Sigmoid colon (tissue), 6 donors: ENCODE measurements at regions not wholly inside any gene's neighbourhood (a gene's known extent, or its start where the extent isn't known, plus 50 kb on each side); places are given as distances from the start of the nearest gene placed in this dataset.

ENCODE experiments used
- DNase-seq: peaks from one replicate; pipeline ENCODE4 v3.0.0-alpha.2; 2019
- H3K27ac ChIP-seq, 4 donors: fragments of 200-600 bp; sonication (generic); one replicate each; pipeline ENCODE4 v1.5.1; 2016 to 2019; ENCODE audit warnings: mild to moderate bottlenecking in 1 of 4
- H3K27me3 ChIP-seq, 3 donors: fragments of 200-600 bp; sonication (generic); one replicate each; pipeline ENCODE4 v1.5.1; 2019; ENCODE audit warnings: mild to moderate bottlenecking in 1 of 3
- H3K36me3 ChIP-seq, 4 donors: fragments of 200-600 bp; sonication (generic); one replicate each; pipeline ENCODE4 v1.5.1; 2016 to 2019
- H3K4me1 ChIP-seq, 4 donors: fragments of 200-600 bp; sonication (generic); one replicate each; pipeline ENCODE4 v1.5.1; 2017 to 2019
- H3K4me3 ChIP-seq, 4 donors: fragments of 200-600 bp; sonication (generic); one replicate each; pipeline ENCODE4 v1.5.1; 2017 to 2019; ENCODE audit warnings: mild to moderate bottlenecking in 2 of 4, moderate library complexity in 1 of 4
- H3K9me3 ChIP-seq, 4 donors: fragments of 200-600 bp in 3 of 4; sonication (generic) in 3 of 4; one replicate each; pipeline versions ENCODE4 v1.5.1 to v1.6.1; 2013 to 2019
- EP300 ChIP-seq, 4 donors: sonication (generic); formaldehyde crosslinking; IDR thresholded peaks; one replicate each; pipeline ENCODE4 v1.6.1; 2017; ENCODE audit warnings: antibody characterized with exemption in 4 of 4
- POLR2A ChIP-seq, 2 donors: fragments of 450-650 bp; IDR thresholded peaks; one replicate each; pipeline ENCODE4 v1.6.1; 2016; ENCODE audit warnings: antibody characterized with exemption in 2 of 2, mild to moderate bottlenecking in 2 of 2, moderate library complexity in 2 of 2
- POLR2AphosphoS5 ChIP-seq, 4 donors: sonication (generic); formaldehyde crosslinking; IDR thresholded peaks; one replicate each; pipeline ENCODE4 v1.6.1; 2017; ENCODE audit warnings: antibody characterized with exemption in 4 of 4
- WGBS, 2 donors: extraction: QIAGEN DNeasy Blood & Tissue Kit; methylation state at CpG; one replicate each; pipeline ENCODE4 v1.1.7; 2013; 5-methylcytosine and 5-hydroxymethylcytosine counted together
- intact Hi-C: fragments of 100-400 bp; cut with DNase I; formaldehyde crosslinking; loops from one replicate; pipeline ENCODE4 v1.15.1; 2023
- TF ChIP-seq, protein P1 (sequence below), 4 experiments: fragments of 450-650 bp in 3 of 4; fragments of 200-600 bp in 1 of 4; IDR thresholded peaks; one replicate each; pipeline ENCODE4 v1.5.1; 2016 to 2019; ENCODE audit warnings: antibody characterized with exemption in 4 of 4, mild to moderate bottlenecking in 3 of 4, moderate library complexity in 2 of 4
- donor health status: healthy with polysubstance abuse.
- donor health status: healthy.

DNA sequence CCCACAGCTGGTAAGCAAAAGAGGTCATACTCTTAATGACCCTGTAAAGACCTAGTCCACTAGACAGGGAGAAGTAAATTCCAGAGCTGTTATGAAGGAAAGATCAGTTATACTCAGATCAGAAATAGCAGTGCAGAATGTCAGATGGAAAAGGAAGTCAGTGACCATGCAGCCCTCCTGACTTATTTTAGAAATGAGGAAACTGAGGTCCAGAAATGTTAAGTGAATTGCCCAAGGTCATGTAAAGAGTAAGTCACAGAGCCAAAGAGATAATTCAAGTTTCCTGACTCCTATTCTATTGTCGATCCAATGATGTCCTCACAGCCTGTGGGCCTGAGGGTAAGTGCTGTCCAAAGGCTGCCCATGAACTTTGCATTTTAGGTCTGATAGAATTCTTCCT is 214.9 kb upstream of the IL12B start:
- WGBS, 2 donors = 71 to 72% methylated on average over 1 of the region's 1 CpG
- Histone ChIP-seq H3K9me3 (no peaks in the 10 kb centered on the region), H3K4me1 (no peaks in the 10 kb centered on the region), H3K27ac (no peak overlapping the region), H3K36me3 (no peaks in the 10 kb centered on the region), H3K4me3 (no peak overlapping the region), H3K27me3 (no peaks in the 10 kb centered on the region)
- no peak for DNase-seq
- intact Hi-C loops = no loop called here
- TF ChIP-seq POLR2A (IDR thresholded peaks at IDR 0.05) = no peak
- TF ChIP-seq, protein P1, sequence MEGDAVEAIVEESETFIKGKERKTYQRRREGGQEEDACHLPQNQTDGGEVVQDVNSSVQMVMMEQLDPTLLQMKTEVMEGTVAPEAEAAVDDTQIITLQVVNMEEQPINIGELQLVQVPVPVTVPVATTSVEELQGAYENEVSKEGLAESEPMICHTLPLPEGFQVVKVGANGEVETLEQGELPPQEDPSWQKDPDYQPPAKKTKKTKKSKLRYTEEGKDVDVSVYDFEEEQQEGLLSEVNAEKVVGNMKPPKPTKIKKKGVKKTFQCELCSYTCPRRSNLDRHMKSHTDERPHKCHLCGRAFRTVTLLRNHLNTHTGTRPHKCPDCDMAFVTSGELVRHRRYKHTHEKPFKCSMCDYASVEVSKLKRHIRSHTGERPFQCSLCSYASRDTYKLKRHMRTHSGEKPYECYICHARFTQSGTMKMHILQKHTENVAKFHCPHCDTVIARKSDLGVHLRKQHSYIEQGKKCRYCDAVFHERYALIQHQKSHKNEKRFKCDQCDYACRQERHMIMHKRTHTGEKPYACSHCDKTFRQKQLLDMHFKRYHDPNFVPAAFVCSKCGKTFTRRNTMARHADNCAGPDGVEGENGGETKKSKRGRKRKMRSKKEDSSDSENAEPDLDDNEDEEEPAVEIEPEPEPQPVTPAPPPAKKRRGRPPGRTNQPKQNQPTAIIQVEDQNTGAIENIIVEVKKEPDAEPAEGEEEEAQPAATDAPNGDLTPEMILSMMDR (IDR thresholded peaks at IDR 0.05) = no peak
- TF ChIP-seq POLR2AphosphoS5 (IDR thresholded peaks at IDR 0.05) = no peak
- TF ChIP-seq EP300 (IDR thresholded peaks at IDR 0.05) = no peak

GRCh38 chr5:159547466-159548195 is 217.3 kb upstream of the IL12B start:
- TF ChIP-seq POLR2A (IDR thresholded peaks at IDR 0.05) = no peak
- TF ChIP-seq, protein P1 (IDR thresholded peaks at IDR 0.05) = no peak
- H3K4me1 ChIP-seq = no peaks in the 10 kb centered on the region

GRCh38 chr5:159548517-159548916 is 218.2 kb upstream of the IL12B start:
- DNase-seq = no peak
- H3K27me3 ChIP-seq = no peaks in the 10 kb centered on the region
- no peaks in the 10 kb centered on the region for H3K36me3 ChIP-seq
- no peaks in the 10 kb centered on the region for H3K4me1 ChIP-seq
- WGBS, 2 donors = 57 to 68% methylated on average over 3 of the region's 3 CpGs
- no peaks in the 10 kb centered on the region for H3K9me3 ChIP-seq
- H3K4me3 ChIP-seq = no peak overlapping the region
- no peak for TF ChIP-seq EP300 (IDR thresholded peaks at IDR 0.05)
- no peak for TF ChIP-seq POLR2AphosphoS5 (IDR thresholded peaks at IDR 0.05)
- TF ChIP-seq, protein P1 (IDR thresholded peaks at IDR 0.05) = no peak
- intact Hi-C loops = no loop called here
- H3K27ac ChIP-seq = no peak overlapping the region

More at GRCh38 chr5:159547466-159548195, 217.3 kb upstream of the IL12B start:
- intact Hi-C loops = no loop called here
- no peak for DNase-seq
- no peaks in the 10 kb centered on the region for H3K27me3 ChIP-seq
- no peak overlapping the region for H3K4me3 ChIP-seq
- H3K36me3 ChIP-seq = no peaks in the 10 kb centered on the region
- no peak overlapping the region for H3K27ac ChIP-seq
- no peaks in the 10 kb centered on the region for H3K9me3 ChIP-seq
- 71 to 76% methylated on average over 3 of the region's 3 CpGs for WGBS, 2 donors

GRCh38 chr5:159549046-159549445 is 218.8 kb upstream of the IL12B start:
- Histone ChIP-seq H3K27me3 (no peaks in the 10 kb centered on the region), H3K4me3 (no peak overlapping the region), H3K9me3 (no peaks in the 10 kb centered on the region), H3K27ac (no peak overlapping the region), H3K4me1 (no peaks in the 10 kb centered on the region), H3K36me3 (no peaks in the 10 kb centered on the region)
- 23 to 53% methylated on average over 1 of the region's 1 CpG for WGBS, 2 donors
- TF ChIP-seq POLR2A (IDR thresholded peaks at IDR 0.05) = no peak
- no peak for TF ChIP-seq EP300 (IDR thresholded peaks at IDR 0.05)
- DNase-seq = no peak
- intact Hi-C loops = no loop called here

DNA sequence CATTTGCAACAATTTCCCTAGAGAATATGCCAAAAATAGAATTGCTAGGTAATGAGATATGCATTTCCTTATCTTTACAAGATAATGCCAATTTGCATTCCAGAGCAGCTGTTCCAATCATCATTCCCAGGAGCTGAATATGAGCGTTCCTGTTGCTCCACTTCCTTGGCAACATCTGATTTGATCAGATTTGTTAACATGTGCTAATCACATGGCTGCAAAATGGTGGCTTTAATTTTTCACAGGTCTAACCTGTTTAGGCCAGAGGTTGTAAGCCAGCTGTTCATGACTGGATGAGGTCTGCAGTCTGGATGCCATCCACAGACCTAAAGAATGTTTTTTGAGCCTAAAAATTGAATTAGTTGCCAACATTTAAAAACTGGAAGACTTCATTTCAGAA is 220.7 kb upstream of the IL12B start:
- 48 to 87% methylated on average over 1 of the region's 1 CpG for WGBS, 2 donors
- no peak overlapping the region for H3K27ac ChIP-seq
- no peaks in the 10 kb centered on the region for H3K9me3 ChIP-seq
- intact Hi-C loops = no loop called here
- DNase-seq = no peak
- TF ChIP-seq POLR2A (IDR thresholded peaks at IDR 0.05) = no peak
- TF ChIP-seq EP300 (IDR thresholded peaks at IDR 0.05) = no peak
- TF ChIP-seq, protein P1 (IDR thresholded peaks at IDR 0.05) = no peak
- no peak for TF ChIP-seq POLR2AphosphoS5 (IDR thresholded peaks at IDR 0.05)
- H3K4me1 ChIP-seq = no peaks in the 10 kb centered on the region
- H3K27me3 ChIP-seq = no peaks in the 10 kb centered on the region
- H3K4me3 ChIP-seq = no peak overlapping the region
- no peaks in the 10 kb centered on the region for H3K36me3 ChIP-seq
